GM12878 (cell line): ENCODE measurements at regions not wholly inside any gene's neighbourhood (a gene's known extent, or its start where the extent isn't known, plus 50 kb on each side); places are given as distances from the start of the nearest gene placed in this dataset.

Experiments used
- ASH2L ChIP-seq: fragments of 300-600, 200-600 bp; sonication (generic); IDR thresholded peaks from 2 replicates; pipeline ENCODE4 v1.6.1; 2017; ENCODE audit warnings: low read depth, mild to moderate bottlenecking, borderline replicate concordance
- EP300 ChIP-seq, 2 experiments: fragments of 150-350 bp in 1 of 2; IDR thresholded peaks; 2 replicates each; pipeline ENCODE4 v1.6.1; 2011 to 2012; ENCODE audit warnings: low read depth in 2 of 2, low read length in 2 of 2, borderline replicate concordance in 1 of 2, improper control_type of control experiment in 1 of 2, inconsistent platforms in 1 of 2; ENCODE audit not compliant: control insufficient read depth in 1 of 2
- RAD21 ChIP-seq: IDR thresholded peaks from 2 replicates; pipeline ENCODE4 v1.6.1; 2011; ENCODE audit warnings: mild to moderate bottlenecking, low read depth, low read length, moderate library complexity; ENCODE audit not compliant: insufficient read depth

DNA sequence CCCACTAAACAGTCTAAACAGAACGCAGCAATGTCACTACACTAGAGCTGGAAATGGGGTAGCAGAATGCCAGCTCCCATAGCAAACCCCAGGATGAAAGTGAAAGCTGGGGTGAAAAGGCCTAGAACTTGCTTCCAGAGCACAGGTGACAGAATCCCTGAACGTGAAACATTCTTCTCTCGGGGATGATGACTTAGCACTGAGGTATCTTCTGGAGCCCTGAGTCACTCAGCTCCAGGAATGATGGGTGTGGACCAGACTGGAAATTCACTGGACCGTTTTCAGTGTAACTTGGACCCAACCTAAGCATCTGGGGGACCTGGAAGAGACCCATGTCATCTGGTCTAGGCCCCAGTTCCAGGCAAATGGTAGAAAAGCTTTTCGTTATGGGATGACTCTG lies 108.9 kb downstream of the CDC7 start:
- no peak for TF ChIP-seq RAD21
- no peak for TF ChIP-seq ASH2L
- no peak for TF ChIP-seq EP300 (IDR thresholded peaks at IDR 0.05; ENCODE audit: borderline replicate concordance in 1 of 2, control insufficient read depth in 1 of 2, low read depth in 2 of 2, low read length in 2 of 2)
